Mammary epithelial cell (primary cell): ENCODE measurements at regions not wholly inside any gene's neighbourhood (a gene's known extent, or its start where the extent isn't known, plus 50 kb on each side); places are given as distances from the start of the nearest gene placed in this dataset.

Experiments
- CTCF ChIP-seq, 2 donors: IDR thresholded peaks in 1 of 2; conservative IDR thresholded peaks in 1 of 2; 2 replicates each; pipeline ENCODE4 v1.5.1; 2011 to 2012; ENCODE audit warnings: inconsistent platforms in 2 of 2, low read length in 2 of 2, mild to moderate bottlenecking in 2 of 2, control low read depth in 1 of 2, low read depth in 1 of 2; ENCODE audit not compliant: insufficient read depth in 1 of 2; ENCODE audit errors: extremely low read depth in 1 of 2
- EZH2 ChIP-seq: IDR thresholded peaks from 2 replicates; pipeline ENCODE4 v1.6.1; 2012; ENCODE audit warnings: low read length, inconsistent platforms, borderline replicate concordance

- no peak for TF ChIP-seq CTCF (conservative IDR thresholded peaks at IDR 0.05 in 1 of 2, IDR thresholded peaks at IDR 0.05 in 1 of 2; ENCODE audit: extremely low read depth in 1 of 2, insufficient read depth in 1 of 2, low read depth in 1 of 2, low read length in 2 of 2)
- TF ChIP-seq EZH2, result no peak
Observed at GRCh38 chr3:158977497-158977896, 175.6 kb downstream of the MFSD1 start.
